GM12878 (cell line): ENCODE measurements at regions not wholly inside any gene's neighbourhood (a gene's known extent, or its start where the extent isn't known, plus 50 kb on each side); places are given as distances from the start of the nearest gene placed in this dataset.

Experiments
- ATAC-seq: fragments of 200-7000 bp; cut with Tn5 transposase; 3 replicates; pipeline ENCODE4 v1.9.1; 2020; ENCODE audit warnings: mild to moderate bottlenecking, moderate library complexity
- BruUV-seq: library from RNA; stranded (reverse); fragments of 400-500 nt; replicated peaks from 2 replicates; lab custom pipeline; 2021; lab: Mats Ljungman, UMichigan
- CTCF ChIA-PET: fragments of 300-600 bp; sonication (Branson Sonifier 250); formaldehyde crosslinking; extraction: SDS; loops from one replicate; lab custom pipeline; 2021; ENCODE audit warnings: inconsistent platforms; lab: Yijun Ruan, JAX
- POLR2A ChIA-PET: fragments of 350-600 bp; formaldehyde crosslinking; extraction: SDS; loops from one replicate; lab custom pipeline; 2021; ENCODE audit warnings: inconsistent platforms; lab: Charles Lee
- RAD21 ChIA-PET: fragments of 300-600 bp; sonication (Branson Sonifier 250); formaldehyde crosslinking; loops from one replicate; lab custom pipeline; 2023; ENCODE audit warnings: antibody characterized with exemption; ENCODE audit not compliant: unreplicated experiment; lab: Charles Lee
- SMC1A ChIA-PET: fragments of 300-600 bp; sonication (Branson Sonifier 250); formaldehyde crosslinking; loops from one replicate; lab custom pipeline; 2023; ENCODE audit not compliant: unreplicated experiment, uncharacterized antibody; lab: Charles Lee
- DNase-seq: peaks from one replicate; pipeline ENCODE4 v3.0.0-alpha.2; 2011; ENCODE audit warnings: low read depth, low spot score
- FAIRE-seq: peaks from 3 replicates; lab custom pipeline; 2011; peaks lifted over from hg19 to GRCh38; lab: Jason Lieb, UNC
- H2AFZ ChIP-seq: 2 replicates; pipeline ENCODE4 v1.6.0; 2011; ENCODE audit warnings: low read depth, low read length, control low read depth; ENCODE audit not compliant: control insufficient read depth
- H3K27ac ChIP-seq: 2 replicates; pipeline ENCODE4 v1.5.1; 2011; ENCODE audit warnings: control low read depth; ENCODE audit not compliant: control insufficient read depth, insufficient read depth
- H3K27me3 ChIP-seq, 2 experiments: replicated peaks in 1 of 2; 2 replicates each; pipeline versions ENCODE4 v1.6.0 to v1.6.1; 2011; ENCODE audit warnings: low read length in 1 of 2; ENCODE audit not compliant: control insufficient read depth in 2 of 2, insufficient read depth in 2 of 2
- H3K36me3 ChIP-seq, 2 experiments: 2 replicates each; pipeline ENCODE4 v1.5.1; 2011; ENCODE audit warnings: low read length in 1 of 2; ENCODE audit not compliant: control insufficient read depth in 2 of 2, insufficient read depth in 2 of 2
- H3K4me1 ChIP-seq: 2 replicates; pipeline ENCODE4 v1.6.1; 2011; ENCODE audit warnings: mild to moderate bottlenecking, low read length, moderate library complexity, mixed read lengths; ENCODE audit not compliant: control insufficient read depth, insufficient read depth
- H3K4me2 ChIP-seq: 2 replicates; pipeline ENCODE4 v1.6.0; 2011; ENCODE audit warnings: control low read depth; ENCODE audit not compliant: control insufficient read depth, insufficient read depth
- H3K4me3 ChIP-seq: fragments of 200-600 bp; sonication (generic); 2 replicates; pipeline ENCODE4 v1.5.1; 2016
- H3K79me2 ChIP-seq: 2 replicates; pipeline ENCODE4 v1.6.0; 2011; ENCODE audit warnings: low read length; ENCODE audit not compliant: control insufficient read depth, insufficient read depth
- H3K9ac ChIP-seq: 2 replicates; pipeline ENCODE4 v1.8.0; 2011; ENCODE audit warnings: low read length, control low read depth, mixed read lengths; ENCODE audit not compliant: control insufficient read depth, insufficient read depth
- H3K9me3 ChIP-seq: replicated peaks from 3 replicates; pipeline ENCODE4 v1.5.1; 2011; ENCODE audit warnings: mild to moderate bottlenecking, low read length; ENCODE audit not compliant: control insufficient read depth, insufficient read depth
- H4K20me1 ChIP-seq: 2 replicates; pipeline ENCODE4 v1.6.0; 2011; ENCODE audit not compliant: control insufficient read depth, insufficient read depth
- ATF7 ChIP-seq: fragments of 450-650 bp; IDR thresholded peaks from 2 replicates; pipeline ENCODE4 v1.6.1; 2016; ENCODE audit warnings: low read depth, mild to moderate bottlenecking
- HDAC2 ChIP-seq: fragments of 200-600 bp; sonication (generic); IDR thresholded peaks from 2 replicates; pipeline ENCODE4 v1.6.1; 2017
- HDAC6 ChIP-seq: fragments of 200-600 bp; sonication (generic); IDR thresholded peaks from one replicate; pipeline ENCODE4 v1.8.0; 2017; ENCODE audit warnings: antibody characterized with exemption; ENCODE audit not compliant: unreplicated experiment
- IRF4 ChIP-seq: IDR thresholded peaks from 2 replicates; pipeline ENCODE4 v1.6.1; 2011; ENCODE audit warnings: low read depth, low read length
- MYB ChIP-seq: fragments of 150-350 bp; IDR thresholded peaks from 2 replicates; pipeline ENCODE4 v1.6.1; 2014; ENCODE audit warnings: mild to moderate bottlenecking, low read depth, low read length, borderline replicate concordance
- SIN3A ChIP-seq: IDR thresholded peaks from 2 replicates; pipeline ENCODE4 v1.6.1; 2012; ENCODE audit warnings: low read depth, low read length, improper control_type of control experiment
- TBL1XR1 ChIP-seq: IDR thresholded peaks from 2 replicates; pipeline ENCODE4 v1.6.1; 2012; ENCODE audit warnings: low read depth, low read length, improper control_type of control experiment
- WGBS: methylation state at CpG from one replicate; pipeline ENCODE4 v1.1.6; 2016; ENCODE audit warnings: low lambda C conversion rate; ENCODE audit not compliant: insufficient replicate concordance, insufficient coverage; ENCODE audit errors: missing lambda C conversion rate; 5-methylcytosine and 5-hydroxymethylcytosine counted together
- in situ Hi-C: fragments of 300-500 bp; cut with MboI; formaldehyde crosslinking; loops from 9 replicates; pipeline ENCODE4 v1.14.3; 2018; ENCODE audit warnings: mixed read lengths
- intact Hi-C: fragments of 100-400 bp; cut with micrococcal nuclease; formaldehyde crosslinking; loops from one replicate; pipeline ENCODE4 v1.14.2; 2022; ENCODE audit not compliant: unreplicated experiment
- TF ChIP-seq, protein P1 (sequence below): IDR thresholded peaks from 2 replicates; pipeline ENCODE4 v1.6.1; 2011; ENCODE audit warnings: mild to moderate bottlenecking, low read depth, low read length, moderate library complexity; ENCODE audit not compliant: insufficient replicate concordance
- TF ChIP-seq, protein P2 (sequence below): fragments of 450-650 bp; conservative IDR thresholded peaks from 2 replicates; pipeline ENCODE4 v1.6.1; 2017; ENCODE audit warnings: mild to moderate bottlenecking, moderate library complexity

DNA sequence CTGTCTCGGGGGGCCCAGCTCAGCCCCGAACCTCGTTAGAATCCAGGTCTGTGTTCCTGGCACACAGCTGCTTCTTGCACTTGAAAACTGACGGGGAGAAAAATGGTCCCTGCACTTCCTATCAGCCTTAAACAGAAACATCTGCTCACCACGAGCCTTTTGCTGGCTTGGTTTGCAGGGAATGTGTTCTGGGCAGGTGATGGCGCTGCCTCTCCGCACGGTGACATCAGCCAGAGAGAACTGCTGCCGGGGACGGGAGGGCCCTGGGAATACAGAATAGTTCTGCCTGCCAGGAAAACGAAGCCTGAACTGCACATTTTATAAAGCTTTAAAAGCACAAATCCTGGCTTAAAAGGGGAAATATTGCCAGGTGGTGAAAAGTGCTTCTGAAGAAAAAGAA is 622.5 kb downstream of the TYW1 start:
- no peaks in the 10 kb centered on the region for H3K27me3 ChIP-seq
- H4K20me1 ChIP-seq: no peaks in the 10 kb centered on the region
- no peak overlapping the region for H3K27ac ChIP-seq
- H3K4me2 ChIP-seq: no peak overlapping the region
- H3K36me3 ChIP-seq: no peaks in the 10 kb centered on the region
- no peak for ATAC-seq
- H3K9me3 ChIP-seq: no peaks in the 10 kb centered on the region
- in situ Hi-C loops (no loop called here), intact Hi-C loops (no loop called here)
- TF ChIP-seq, protein P1, sequence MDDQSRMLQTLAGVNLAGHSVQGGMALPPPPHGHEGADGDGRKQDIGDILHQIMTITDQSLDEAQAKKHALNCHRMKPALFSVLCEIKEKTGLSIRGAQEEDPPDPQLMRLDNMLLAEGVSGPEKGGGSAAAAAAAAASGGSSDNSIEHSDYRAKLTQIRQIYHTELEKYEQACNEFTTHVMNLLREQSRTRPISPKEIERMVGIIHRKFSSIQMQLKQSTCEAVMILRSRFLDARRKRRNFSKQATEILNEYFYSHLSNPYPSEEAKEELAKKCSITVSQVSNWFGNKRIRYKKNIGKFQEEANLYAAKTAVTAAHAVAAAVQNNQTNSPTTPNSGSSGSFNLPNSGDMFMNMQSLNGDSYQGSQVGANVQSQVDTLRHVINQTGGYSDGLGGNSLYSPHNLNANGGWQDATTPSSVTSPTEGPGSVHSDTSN: no peak
- TF ChIP-seq HDAC6 (no peak), TBL1XR1 (no peak), IRF4 (no peak), HDAC2 (no peak), SIN3A (no peak), MYB (no peak), ATF7 (no peak)
- TF ChIP-seq, protein P2, sequence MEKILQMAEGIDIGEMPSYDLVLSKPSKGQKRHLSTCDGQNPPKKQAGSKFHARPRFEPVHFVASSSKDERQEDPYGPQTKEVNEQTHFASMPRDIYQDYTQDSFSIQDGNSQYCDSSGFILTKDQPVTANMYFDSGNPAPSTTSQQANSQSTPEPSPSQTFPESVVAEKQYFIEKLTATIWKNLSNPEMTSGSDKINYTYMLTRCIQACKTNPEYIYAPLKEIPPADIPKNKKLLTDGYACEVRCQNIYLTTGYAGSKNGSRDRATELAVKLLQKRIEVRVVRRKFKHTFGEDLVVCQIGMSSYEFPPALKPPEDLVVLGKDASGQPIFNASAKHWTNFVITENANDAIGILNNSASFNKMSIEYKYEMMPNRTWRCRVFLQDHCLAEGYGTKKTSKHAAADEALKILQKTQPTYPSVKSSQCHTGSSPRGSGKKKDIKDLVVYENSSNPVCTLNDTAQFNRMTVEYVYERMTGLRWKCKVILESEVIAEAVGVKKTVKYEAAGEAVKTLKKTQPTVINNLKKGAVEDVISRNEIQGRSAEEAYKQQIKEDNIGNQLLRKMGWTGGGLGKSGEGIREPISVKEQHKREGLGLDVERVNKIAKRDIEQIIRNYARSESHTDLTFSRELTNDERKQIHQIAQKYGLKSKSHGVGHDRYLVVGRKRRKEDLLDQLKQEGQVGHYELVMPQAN: no peak
- H3K79me2 ChIP-seq: no peaks in the 10 kb centered on the region
- no peak for FAIRE-seq
- H3K9ac ChIP-seq: no peak overlapping the region
- CTCF ChIA-PET: no interaction called here
- RAD21 ChIA-PET: no interaction called here
- POLR2A ChIA-PET: no interaction called here
- no peak overlapping the region for H3K4me3 ChIP-seq
- DNase-seq: no peak
- no peak overlapping the region for H2AFZ ChIP-seq
- no peaks in the 10 kb centered on the region for H3K4me1 ChIP-seq
- no TSS peak for BruUV-seq
- 19% methylated on average over 11 of the region's 11 CpGs for WGBS
- SMC1A ChIA-PET: no interaction called here
